ENCODE measurements at regions not wholly inside any gene's neighbourhood (a gene's known extent, or its start where the extent isn't known, plus 50 kb on each side); places are given as distances from the start of the nearest gene placed in this dataset.

GRCh38 chr18:67302043-67302442 lies 214.5 kb downstream of the DSEL start:
- Histone ChIP-seq H3K4me3 (no peak overlapping the region), H3K27me3 (replicated peaks; ENCODE audit: insufficient read depth) (no peaks in the 10 kb centered on the region), H3K36me3 (no peaks in the 10 kb centered on the region), H3K9me3 (no peaks in the 10 kb centered on the region), H3K27ac (no peak overlapping the region), H3K4me1 (ENCODE audit: control insufficient read depth in 1 of 2, low read depth in 2 of 2) (no peaks in the 10 kb centered on the region)
- ATAC-seq (ENCODE audit: insufficient number of reproducible peaks, low FRiP score, low read depth): no peak
- no peak for DNase-seq (ENCODE audit: low spot score)
- no peak for TF ChIP-seq CTCF (IDR thresholded peaks at IDR 0.05)

GRCh38 chr18:67301592-67301991 lies 214.9 kb downstream of the DSEL start:
- H3K27ac ChIP-seq: no peak overlapping the region
- DNase-seq (ENCODE audit: low spot score): no peak
- H3K9me3 ChIP-seq: no peaks in the 10 kb centered on the region
- no peak for TF ChIP-seq CTCF (IDR thresholded peaks at IDR 0.05)
- H3K4me3 ChIP-seq: no peak overlapping the region
- H3K4me1 ChIP-seq (ENCODE audit: control insufficient read depth in 1 of 2, low read depth in 2 of 2): no peaks in the 10 kb centered on the region
- no peaks in the 10 kb centered on the region for H3K36me3 ChIP-seq
- no peak for ATAC-seq (ENCODE audit: insufficient number of reproducible peaks, low FRiP score, low read depth)
- no peaks in the 10 kb centered on the region for H3K27me3 ChIP-seq (replicated peaks; ENCODE audit: insufficient read depth)

GRCh38 chr18:67300498-67300897 lies 216.0 kb downstream of the DSEL start:
- no peaks in the 10 kb centered on the region for H3K4me1 ChIP-seq (ENCODE audit: control insufficient read depth in 1 of 2, low read depth in 2 of 2)
- TF ChIP-seq CTCF (IDR thresholded peaks at IDR 0.05): no peak
- H3K36me3 ChIP-seq: no peaks in the 10 kb centered on the region
- H3K27me3 ChIP-seq (replicated peaks; ENCODE audit: insufficient read depth): no peaks in the 10 kb centered on the region
- DNase-seq (ENCODE audit: low spot score) (no peak), ATAC-seq (ENCODE audit: insufficient number of reproducible peaks, low FRiP score, low read depth) (no peak)
- no peaks in the 10 kb centered on the region for H3K9me3 ChIP-seq
- no peak overlapping the region for H3K4me3 ChIP-seq
- H3K27ac ChIP-seq: no peak overlapping the region

GRCh38 chr18:67292814-67293213 lies 223.7 kb downstream of the DSEL start:
- H3K4me3 ChIP-seq: no peak overlapping the region
- no peaks in the 10 kb centered on the region for H3K9me3 ChIP-seq
- no peak for ATAC-seq (ENCODE audit: insufficient number of reproducible peaks, low FRiP score, low read depth)

GRCh38 chr18:67290421-67290820 lies 226.1 kb downstream of the DSEL start:
- ATAC-seq (ENCODE audit: insufficient number of reproducible peaks, low FRiP score, low read depth) (no peak), DNase-seq (ENCODE audit: low spot score) (no peak)
- no peaks in the 10 kb centered on the region for H3K27me3 ChIP-seq (replicated peaks; ENCODE audit: insufficient read depth)
- H3K27ac ChIP-seq: no peak overlapping the region
- no peaks in the 10 kb centered on the region for H3K4me1 ChIP-seq (ENCODE audit: control insufficient read depth in 1 of 2, low read depth in 2 of 2)
- H3K36me3 ChIP-seq: no peaks in the 10 kb centered on the region
- H3K4me3 ChIP-seq: no peak overlapping the region
- no peaks in the 10 kb centered on the region for H3K9me3 ChIP-seq
- TF ChIP-seq CTCF (IDR thresholded peaks at IDR 0.05): no peak

More at GRCh38 chr18:67292814-67293213, 223.7 kb downstream of the DSEL start:
- no peak for DNase-seq (ENCODE audit: low spot score)
- no peak for TF ChIP-seq CTCF (IDR thresholded peaks at IDR 0.05)
- H3K4me1 ChIP-seq (ENCODE audit: control insufficient read depth in 1 of 2, low read depth in 2 of 2): no peaks in the 10 kb centered on the region
- no peaks in the 10 kb centered on the region for H3K36me3 ChIP-seq
- no peak overlapping the region for H3K27ac ChIP-seq
- H3K27me3 ChIP-seq (replicated peaks; ENCODE audit: insufficient read depth): no peaks in the 10 kb centered on the region

All from thoracic aorta (tissue), 2 donors.